HG02973 (cell line): ENCODE measurements at regions not wholly inside any gene's neighbourhood (a gene's known extent, or its start where the extent isn't known, plus 50 kb on each side); places are given as distances from the start of the nearest gene placed in this dataset.
"Not testable (repeated sequence)": the region's sequence is repeated elsewhere in the genome, so short reads cannot be mapped to it uniquely, and the experiment has no call there.

ENCODE experiments used
- ATAC-seq: cut with Tn5 transposase; IDR thresholded peaks from one replicate; pipeline ENCODE4 v1.9.1; 2021; ENCODE audit warnings: moderate library complexity; ENCODE audit not compliant: unreplicated experiment

DNA sequence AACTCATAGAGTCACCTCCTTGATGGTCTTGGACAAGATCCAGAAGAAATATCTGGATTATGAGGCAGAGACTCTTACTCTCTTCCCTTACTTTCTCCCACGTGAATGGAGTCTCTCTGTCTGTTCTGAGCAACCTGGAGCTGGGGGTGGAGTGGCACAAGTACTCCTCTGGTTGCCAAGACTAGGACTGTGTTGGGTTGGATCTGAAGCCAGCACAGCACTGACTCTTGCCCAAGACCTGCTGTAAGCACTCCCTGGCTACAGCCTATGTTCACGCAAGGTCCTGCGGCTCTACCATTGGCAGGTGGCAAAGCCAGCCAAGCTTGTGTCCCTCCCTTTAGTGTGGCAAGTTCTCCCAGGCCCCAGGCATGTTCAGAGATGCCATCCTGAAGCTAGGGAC lies 488.2 kb upstream of the NRG3 start:
- no peak for ATAC-seq

GRCh38 chr10:81403451-81403850 lies 471.5 kb upstream of the NRG3 start:
- ATAC-seq, result no peak

DNA sequence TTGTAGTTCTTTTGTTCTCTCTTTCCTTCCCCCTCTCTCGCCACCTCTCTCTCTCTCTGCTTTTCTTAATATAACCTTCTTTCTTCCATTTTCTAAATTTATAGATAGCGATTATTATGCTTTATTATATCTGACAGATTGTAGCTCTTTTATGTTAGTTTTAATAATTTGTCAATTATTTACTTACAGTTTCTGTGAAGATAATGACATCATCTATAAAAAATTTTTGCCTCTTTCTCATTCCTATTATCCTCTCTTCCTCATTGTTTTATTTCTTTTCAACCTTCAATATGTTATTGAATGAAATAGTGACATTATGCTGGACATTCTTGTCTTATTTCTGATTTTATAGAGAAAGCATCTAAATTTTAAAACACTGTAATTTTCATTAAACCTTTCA lies 469.6 kb upstream of the NRG3 start:
- ATAC-seq, result no peak

GRCh38 chr10:81414038-81414437 lies 461.0 kb upstream of the NRG3 start:
- no peak for ATAC-seq

GRCh38 chr10:81426722-81427121 lies 448.3 kb upstream of the NRG3 start:
- no peak for ATAC-seq

GRCh38 chr10:81428456-81429134 lies 446.4 kb upstream of the NRG3 start:
- ATAC-seq, result no peak

DNA sequence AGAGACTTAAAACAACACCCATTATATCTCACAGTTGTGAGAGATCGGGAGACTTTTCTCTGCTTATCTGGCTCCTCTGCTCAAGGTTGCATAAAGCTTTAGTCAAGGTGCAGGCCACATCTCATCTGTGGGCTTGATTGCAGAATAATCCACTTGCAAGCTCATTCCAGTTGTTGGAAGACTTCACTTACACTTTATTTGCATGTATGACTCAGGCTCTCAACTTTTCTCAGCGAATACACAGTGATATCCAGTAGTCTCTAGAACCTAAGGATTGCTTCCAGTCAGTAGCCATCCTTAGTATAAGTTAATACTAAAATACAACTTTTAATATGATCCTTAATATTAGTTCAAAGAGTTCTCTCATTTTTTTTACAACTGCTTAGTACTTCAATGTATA lies 435.5 kb upstream of the NRG3 start:
- no peak for ATAC-seq

DNA sequence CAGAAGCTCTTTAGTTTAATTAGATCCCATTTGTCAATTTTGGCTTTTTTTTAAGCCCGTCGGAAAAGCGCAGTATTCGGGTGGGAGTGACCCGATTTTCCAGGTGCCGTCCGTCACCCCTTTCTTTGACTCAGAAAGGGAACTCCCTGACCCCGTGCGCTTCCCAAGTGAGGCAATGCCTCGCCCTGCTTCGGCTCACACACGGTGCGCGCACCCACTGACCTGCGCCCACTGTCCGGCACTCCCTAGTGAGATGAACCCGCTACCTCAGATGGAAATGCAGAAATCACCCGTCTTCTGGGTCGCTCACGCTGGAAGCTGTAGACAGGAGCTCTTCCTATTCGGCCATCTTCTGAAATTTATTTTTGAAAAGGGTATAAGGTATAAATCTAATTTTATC lies 433.4 kb upstream of the NRG3 start:
- not testable (repeated sequence) for ATAC-seq

GRCh38 chr10:81444242-81444929 lies 430.6 kb upstream of the NRG3 start:
- ATAC-seq, result no peak

GRCh38 chr10:81450651-81451050 lies 424.3 kb upstream of the NRG3 start:
- no peak for ATAC-seq

GRCh38 chr10:81472927-81473470 lies 402.0 kb upstream of the NRG3 start:
- no peak for ATAC-seq

DNA sequence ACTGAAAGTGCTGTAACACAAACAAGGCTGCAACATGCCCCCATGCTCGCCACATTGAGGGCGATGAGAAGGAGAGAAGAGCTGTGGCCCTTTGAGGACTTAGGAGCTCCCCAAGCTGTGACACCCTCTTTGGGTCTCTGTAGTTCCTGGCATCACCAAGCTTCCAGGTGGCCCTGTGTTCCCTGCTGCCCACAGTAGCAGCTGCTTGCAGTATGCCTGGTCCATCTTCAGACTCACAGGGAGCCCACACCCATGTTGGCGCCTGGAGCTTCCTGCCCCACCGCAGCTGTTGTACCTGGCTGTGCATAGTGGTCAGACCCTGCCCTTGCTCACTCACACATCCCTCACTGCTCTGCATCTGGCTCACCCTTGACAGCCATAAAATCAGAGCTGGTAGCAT lies 401.2 kb upstream of the NRG3 start:
- ATAC-seq, result no peak

DNA sequence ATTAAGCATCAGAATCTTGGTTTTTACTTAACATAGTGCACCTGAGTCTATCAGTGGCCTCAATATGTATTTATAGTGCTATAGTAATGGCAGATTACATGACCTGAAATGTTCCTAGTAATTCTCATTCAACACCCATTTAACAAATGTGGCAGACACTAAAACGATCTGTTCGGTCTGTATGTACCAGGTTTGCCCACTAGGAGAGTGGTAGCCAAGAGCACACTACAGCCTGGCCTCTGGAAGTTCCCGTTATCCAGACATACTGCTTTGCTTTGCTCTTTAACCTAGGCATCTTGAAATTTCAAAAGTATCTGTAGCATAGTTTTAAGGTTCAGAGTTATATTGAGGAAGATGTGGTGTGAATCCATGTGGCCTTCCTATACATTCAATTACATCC lies 395.7 kb upstream of the NRG3 start:
- ATAC-seq, result no peak

DNA sequence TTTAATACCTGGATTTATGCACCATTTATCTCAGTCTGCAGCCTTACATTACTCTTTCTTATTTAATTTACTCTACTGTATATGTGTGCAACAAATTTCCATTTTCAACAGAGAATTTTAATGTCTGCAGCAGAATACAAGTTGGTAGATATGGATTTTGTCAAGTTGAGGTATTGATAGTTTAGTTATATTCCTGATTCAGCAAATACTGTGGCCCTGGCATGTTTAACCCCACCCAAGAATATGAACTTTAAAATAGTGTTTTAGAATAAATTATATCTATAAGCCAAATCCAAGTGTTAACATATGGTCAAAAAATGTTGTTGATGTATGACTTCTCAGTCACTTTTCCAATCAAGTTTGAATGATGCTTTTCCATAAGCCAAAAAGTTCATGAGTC lies 378.4 kb upstream of the NRG3 start:
- ATAC-seq, result no peak

- no peak for ATAC-seq
Measured at GRCh38 chr10:81498011-81498551, 376.9 kb upstream of the NRG3 start.

DNA sequence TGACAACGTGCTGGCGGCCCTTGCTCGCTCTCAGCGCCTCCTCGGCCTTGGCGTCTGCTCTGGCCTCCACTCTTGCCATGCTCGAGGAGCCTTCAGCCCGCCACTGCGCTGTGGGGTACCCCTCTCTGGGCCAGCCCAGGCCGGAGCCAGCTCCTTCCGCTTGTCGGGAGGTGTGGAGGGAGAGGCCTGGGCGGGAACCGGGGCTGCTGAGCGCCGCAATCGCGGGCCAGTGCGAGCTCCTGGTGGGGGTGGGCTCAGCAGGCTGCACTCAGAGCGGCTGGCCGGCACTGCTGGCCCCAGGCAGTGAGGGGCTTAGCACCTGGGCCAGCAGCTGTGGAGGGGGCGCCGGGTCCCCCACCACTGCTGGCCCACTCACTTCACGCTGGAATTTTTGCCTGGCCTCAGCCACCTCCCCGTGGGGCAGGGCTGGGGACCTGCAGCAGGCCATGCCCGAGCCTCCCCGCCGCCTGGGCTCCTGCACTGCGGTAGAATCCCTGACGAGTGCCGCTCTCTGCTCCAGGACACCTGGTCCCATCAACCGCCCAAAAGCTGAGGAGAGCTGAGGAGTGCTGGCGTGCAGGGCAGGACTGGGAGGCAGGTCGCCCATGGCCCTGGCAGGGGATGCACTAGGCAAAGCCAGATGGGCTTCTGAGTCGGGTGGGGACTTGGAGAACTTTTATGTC lies 372.2 kb upstream of the NRG3 start:
- no peak for ATAC-seq

- ATAC-seq, result not testable (repeated sequence)
Measured at GRCh38 chr10:81505777-81506176, 369.2 kb upstream of the NRG3 start.

DNA sequence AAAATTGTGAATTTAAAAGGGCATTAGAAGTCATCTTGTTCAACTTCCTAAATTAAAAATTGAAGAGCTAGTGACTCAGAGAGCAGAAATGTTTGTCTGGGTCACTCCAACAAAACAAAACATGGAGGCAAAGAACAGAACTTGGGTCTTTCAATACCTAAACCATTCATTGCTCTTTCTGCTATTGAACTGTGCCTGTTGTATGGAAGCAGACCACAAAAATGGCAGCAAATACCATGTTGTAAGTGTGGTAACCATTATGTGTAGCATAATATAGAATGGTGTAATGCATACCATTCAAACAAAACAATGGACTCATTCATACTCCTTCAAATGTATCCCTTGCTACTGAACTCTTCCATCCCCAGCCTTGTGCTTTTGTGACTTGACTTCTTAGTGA lies 360.2 kb upstream of the NRG3 start:
- ATAC-seq, result no peak

GRCh38 chr10:81520688-81521087 lies 354.3 kb upstream of the NRG3 start:
- ATAC-seq, result no peak

- ATAC-seq, result no peak
Measured at GRCh38 chr10:81524467-81524866, 350.5 kb upstream of the NRG3 start.

DNA sequence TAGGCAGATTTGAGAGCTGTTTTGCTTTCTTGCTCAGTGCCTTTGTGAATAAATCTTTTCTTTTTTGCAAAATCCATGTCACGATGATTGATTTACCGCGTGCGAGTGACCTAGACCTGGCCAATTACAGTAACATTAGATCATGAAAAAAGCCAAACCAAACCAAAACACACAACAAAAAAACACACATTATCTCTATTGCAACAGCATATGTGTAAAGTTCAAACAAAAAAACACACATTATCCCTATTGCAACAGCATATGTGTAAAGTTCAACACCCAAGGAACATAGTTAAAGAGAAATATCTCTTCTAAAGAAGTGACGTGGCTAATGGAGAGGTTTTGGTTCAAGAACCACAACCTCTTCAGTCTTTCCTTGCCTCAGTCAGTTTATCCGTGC lies 342.6 kb upstream of the NRG3 start:
- ATAC-seq, result no peak

- ATAC-seq, result no peak
Measured at GRCh38 chr10:81534991-81535390, 340.0 kb upstream of the NRG3 start.
